SK-N-SH treated with all-trans-retinoic acid at 6 μM for 48 hours (cell line): ENCODE measurements at regions not wholly inside any gene's neighbourhood (a gene's known extent, or its start where the extent isn't known, plus 50 kb on each side); places are given as distances from the start of the nearest gene placed in this dataset.

Experiments used
- ATAC-seq: fragments of 200-7000 bp; cut with Tn5 transposase; 3 replicates; pipeline ENCODE4 v1.9.1; 2020; ENCODE audit warnings: mild to moderate bottlenecking, moderate library complexity
- ARNTL ChIP-seq: fragments of 450-650 bp; formaldehyde crosslinking; IDR thresholded peaks from 2 replicates; pipeline ENCODE4 v1.5.0; 2020; ENCODE audit warnings: low read depth, mild to moderate bottlenecking, moderate library complexity, borderline replicate concordance
- BACH2 ChIP-seq: fragments of 250-450 bp; sonication (Bioruptor Pico); IDR thresholded peaks from 2 replicates; pipeline ENCODE4 v1.9.0; 2021; ENCODE audit warnings: mild to moderate bottlenecking, borderline replicate concordance
- CSDC2 ChIP-seq: fragments of 250-450 bp; sonication (Bioruptor Pico); IDR thresholded peaks from 2 replicates; pipeline ENCODE4 v1.5.0; 2020; ENCODE audit warnings: mild to moderate bottlenecking, moderate library complexity
- ESRRG ChIP-seq: fragments of 250-450 bp; sonication (Bioruptor Pico); IDR thresholded peaks from 2 replicates; pipeline ENCODE4 v1.6.1; 2021; ENCODE audit warnings: mild to moderate bottlenecking
- GLIS3 ChIP-seq: fragments of 250-450 bp; sonication (Bioruptor Pico); IDR thresholded peaks from 2 replicates; pipeline ENCODE4 v1.5.0; 2020; ENCODE audit warnings: mild to moderate bottlenecking, moderate library complexity
- ISL1 ChIP-seq: fragments of 250-450 bp; sonication (Bioruptor Pico); IDR thresholded peaks from 2 replicates; pipeline ENCODE4 v2.1.2; 2022; ENCODE audit warnings: mild to moderate bottlenecking, moderate library complexity
- OSR1 ChIP-seq: fragments of 250-450 bp; sonication (Bioruptor Pico); IDR thresholded peaks from 2 replicates; pipeline ENCODE4 v1.8.0; 2022; ENCODE audit warnings: moderate library complexity, mild to moderate bottlenecking, inconsistent platforms
- PPARA ChIP-seq: fragments of 250-450 bp; sonication (Bioruptor Pico); IDR thresholded peaks from 2 replicates; pipeline ENCODE4 v1.5.0; 2020; ENCODE audit warnings: mild to moderate bottlenecking, borderline replicate concordance
- RARB ChIP-seq: fragments of 250-450 bp; sonication (Bioruptor Pico); IDR thresholded peaks from 2 replicates; pipeline ENCODE4 v1.8.0; 2021; ENCODE audit warnings: mild to moderate bottlenecking, moderate library complexity
- TCF4 ChIP-seq: fragments of 250-450 bp; sonication (Bioruptor Pico); IDR thresholded peaks from 2 replicates; pipeline ENCODE4 v1.8.0; 2021; ENCODE audit warnings: mild to moderate bottlenecking, moderate library complexity, borderline replicate concordance
- TOX ChIP-seq: fragments of 250-450 bp; sonication (Bioruptor Pico); IDR thresholded peaks from 2 replicates; pipeline ENCODE4 v1.8.0; 2021; ENCODE audit warnings: mild to moderate bottlenecking, moderate library complexity, borderline replicate concordance
- ZC3H10 ChIP-seq: fragments of 250-450 bp; sonication (Bioruptor Pico); IDR thresholded peaks from 2 replicates; pipeline ENCODE4 v1.5.1; 2021; ENCODE audit warnings: mild to moderate bottlenecking, moderate library complexity
- ZFP3 ChIP-seq: fragments of 250-450 bp; sonication (Bioruptor Pico); IDR thresholded peaks from 2 replicates; pipeline ENCODE4 v1.5.0; 2020; ENCODE audit warnings: mild to moderate bottlenecking, moderate library complexity
- ZFP30 ChIP-seq: fragments of 450-650 bp; formaldehyde crosslinking; IDR thresholded peaks from 2 replicates; pipeline ENCODE4 v1.5.0; 2022; ENCODE audit warnings: mild to moderate bottlenecking, moderate library complexity
- ZNF565 ChIP-seq: fragments of 450-650 bp; formaldehyde crosslinking; conservative IDR thresholded peaks from 2 replicates; pipeline ENCODE4 v1.5.0; 2020; ENCODE audit warnings: low read depth, mild to moderate bottlenecking, moderate library complexity
- ZNF70 ChIP-seq: fragments of 450-650 bp; formaldehyde crosslinking; IDR thresholded peaks from 2 replicates; pipeline ENCODE4 v1.5.0; 2020; ENCODE audit warnings: mild to moderate bottlenecking, moderate library complexity
- ZNF8 ChIP-seq: fragments of 450-650 bp; formaldehyde crosslinking; IDR thresholded peaks from 2 replicates; pipeline ENCODE4 v1.5.0; 2020; ENCODE audit warnings: mild to moderate bottlenecking, moderate library complexity
- TF ChIP-seq, protein P1 (sequence below): fragments of 250-450 bp; sonication (Bioruptor Pico); IDR thresholded peaks from 2 replicates; pipeline ENCODE4 v1.5.1; 2020; ENCODE audit warnings: low read depth, mild to moderate bottlenecking, moderate library complexity
- TF ChIP-seq, protein P2 (sequence below): fragments of 250-450 bp; sonication (Bioruptor Pico); IDR thresholded peaks from 2 replicates; pipeline ENCODE4 v1.5.0; 2020; ENCODE audit warnings: mild to moderate bottlenecking, moderate library complexity
- TF ChIP-seq, protein P3 (sequence below): fragments of 250-450 bp; sonication (Bioruptor Pico); IDR thresholded peaks from 2 replicates; pipeline ENCODE4 v1.8.0; 2020; ENCODE audit warnings: mild to moderate bottlenecking, moderate library complexity, borderline replicate concordance
- TF ChIP-seq, protein P4 (sequence below): fragments of 250-450 bp; sonication (Bioruptor Pico); IDR thresholded peaks from 2 replicates; pipeline ENCODE4 v1.5.1; 2021; ENCODE audit warnings: mild to moderate bottlenecking, moderate library complexity
- TF ChIP-seq, protein P5 (sequence below): fragments of 250-450 bp; sonication (Bioruptor Pico); IDR thresholded peaks from 2 replicates; pipeline ENCODE4 v1.8.0; 2021; ENCODE audit warnings: low read depth, mild to moderate bottlenecking, moderate library complexity, borderline replicate concordance

DNA sequence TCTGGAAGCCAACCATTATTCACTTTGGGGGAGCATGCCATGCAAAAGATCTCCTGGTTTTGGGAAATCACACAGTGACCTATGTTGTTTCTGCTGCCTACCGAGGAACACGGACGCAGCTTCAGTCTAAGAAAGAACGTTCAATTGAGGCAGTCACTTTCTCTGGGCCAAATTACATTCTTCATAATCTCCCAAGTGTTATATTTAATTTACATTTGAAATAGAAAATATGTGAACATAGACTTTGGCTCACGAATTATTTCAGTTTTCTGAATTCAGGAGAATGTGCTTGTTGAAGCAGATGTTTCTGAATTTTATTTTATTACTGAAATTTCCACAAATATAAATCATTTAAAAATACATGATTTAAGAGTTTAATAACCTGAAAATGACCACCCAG, 93.6 kb upstream of the KCNJ16 start:
- no peak for ATAC-seq
- TF ChIP-seq, protein P1, sequence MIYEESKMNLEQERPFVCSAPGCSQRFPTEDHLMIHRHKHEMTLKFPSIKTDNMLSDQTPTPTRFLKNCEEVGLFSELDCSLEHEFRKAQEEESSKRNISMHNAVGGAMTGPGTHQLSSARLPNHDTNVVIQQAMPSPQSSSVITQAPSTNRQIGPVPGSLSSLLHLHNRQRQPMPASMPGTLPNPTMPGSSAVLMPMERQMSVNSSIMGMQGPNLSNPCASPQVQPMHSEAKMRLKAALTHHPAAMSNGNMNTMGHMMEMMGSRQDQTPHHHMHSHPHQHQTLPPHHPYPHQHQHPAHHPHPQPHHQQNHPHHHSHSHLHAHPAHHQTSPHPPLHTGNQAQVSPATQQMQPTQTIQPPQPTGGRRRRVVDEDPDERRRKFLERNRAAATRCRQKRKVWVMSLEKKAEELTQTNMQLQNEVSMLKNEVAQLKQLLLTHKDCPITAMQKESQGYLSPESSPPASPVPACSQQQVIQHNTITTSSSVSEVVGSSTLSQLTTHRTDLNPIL (CRISPR knock-in tag), result no peak
- TF ChIP-seq PPARA, result no peak
- no peak for TF ChIP-seq CSDC2
- no peak for TF ChIP-seq OSR1 (CRISPR knock-in tag)
- TF ChIP-seq, protein P2, sequence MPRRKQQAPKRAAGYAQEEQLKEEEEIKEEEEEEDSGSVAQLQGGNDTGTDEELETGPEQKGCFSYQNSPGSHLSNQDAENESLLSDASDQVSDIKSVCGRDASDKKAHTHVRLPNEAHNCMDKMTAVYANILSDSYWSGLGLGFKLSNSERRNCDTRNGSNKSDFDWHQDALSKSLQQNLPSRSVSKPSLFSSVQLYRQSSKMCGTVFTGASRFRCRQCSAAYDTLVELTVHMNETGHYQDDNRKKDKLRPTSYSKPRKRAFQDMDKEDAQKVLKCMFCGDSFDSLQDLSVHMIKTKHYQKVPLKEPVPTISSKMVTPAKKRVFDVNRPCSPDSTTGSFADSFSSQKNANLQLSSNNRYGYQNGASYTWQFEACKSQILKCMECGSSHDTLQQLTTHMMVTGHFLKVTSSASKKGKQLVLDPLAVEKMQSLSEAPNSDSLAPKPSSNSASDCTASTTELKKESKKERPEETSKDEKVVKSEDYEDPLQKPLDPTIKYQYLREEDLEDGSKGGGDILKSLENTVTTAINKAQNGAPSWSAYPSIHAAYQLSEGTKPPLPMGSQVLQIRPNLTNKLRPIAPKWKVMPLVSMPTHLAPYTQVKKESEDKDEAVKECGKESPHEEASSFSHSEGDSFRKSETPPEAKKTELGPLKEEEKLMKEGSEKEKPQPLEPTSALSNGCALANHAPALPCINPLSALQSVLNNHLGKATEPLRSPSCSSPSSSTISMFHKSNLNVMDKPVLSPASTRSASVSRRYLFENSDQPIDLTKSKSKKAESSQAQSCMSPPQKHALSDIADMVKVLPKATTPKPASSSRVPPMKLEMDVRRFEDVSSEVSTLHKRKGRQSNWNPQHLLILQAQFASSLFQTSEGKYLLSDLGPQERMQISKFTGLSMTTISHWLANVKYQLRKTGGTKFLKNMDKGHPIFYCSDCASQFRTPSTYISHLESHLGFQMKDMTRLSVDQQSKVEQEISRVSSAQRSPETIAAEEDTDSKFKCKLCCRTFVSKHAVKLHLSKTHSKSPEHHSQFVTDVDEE, result no peak
- TF ChIP-seq GLIS3 (CRISPR knock-in tag), result no peak
- TF ChIP-seq ESRRG (CRISPR knock-in tag), result no peak
- TF ChIP-seq ZC3H10, result no peak
- TF ChIP-seq TCF4 (CRISPR knock-in tag), result no peak
- TF ChIP-seq BACH2 (CRISPR knock-in tag), result no peak
- TF ChIP-seq TOX (CRISPR knock-in tag), result no peak
- TF ChIP-seq ZFP3, result no peak
- no peak for TF ChIP-seq ZNF70
- TF ChIP-seq RARB (CRISPR knock-in tag), result no peak
- no peak for TF ChIP-seq ZNF8
- TF ChIP-seq, protein P3, sequence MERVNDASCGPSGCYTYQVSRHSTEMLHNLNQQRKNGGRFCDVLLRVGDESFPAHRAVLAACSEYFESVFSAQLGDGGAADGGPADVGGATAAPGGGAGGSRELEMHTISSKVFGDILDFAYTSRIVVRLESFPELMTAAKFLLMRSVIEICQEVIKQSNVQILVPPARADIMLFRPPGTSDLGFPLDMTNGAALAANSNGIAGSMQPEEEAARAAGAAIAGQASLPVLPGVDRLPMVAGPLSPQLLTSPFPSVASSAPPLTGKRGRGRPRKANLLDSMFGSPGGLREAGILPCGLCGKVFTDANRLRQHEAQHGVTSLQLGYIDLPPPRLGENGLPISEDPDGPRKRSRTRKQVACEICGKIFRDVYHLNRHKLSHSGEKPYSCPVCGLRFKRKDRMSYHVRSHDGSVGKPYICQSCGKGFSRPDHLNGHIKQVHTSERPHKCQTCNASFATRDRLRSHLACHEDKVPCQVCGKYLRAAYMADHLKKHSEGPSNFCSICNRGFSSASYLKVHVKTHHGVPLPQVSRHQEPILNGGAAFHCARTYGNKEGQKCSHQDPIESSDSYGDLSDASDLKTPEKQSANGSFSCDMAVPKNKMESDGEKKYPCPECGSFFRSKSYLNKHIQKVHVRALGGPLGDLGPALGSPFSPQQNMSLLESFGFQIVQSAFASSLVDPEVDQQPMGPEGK (CRISPR knock-in tag), result no peak
- TF ChIP-seq ARNTL (CRISPR knock-in tag), result no peak
- TF ChIP-seq, all 23 proteins: peak for 0

DNA sequence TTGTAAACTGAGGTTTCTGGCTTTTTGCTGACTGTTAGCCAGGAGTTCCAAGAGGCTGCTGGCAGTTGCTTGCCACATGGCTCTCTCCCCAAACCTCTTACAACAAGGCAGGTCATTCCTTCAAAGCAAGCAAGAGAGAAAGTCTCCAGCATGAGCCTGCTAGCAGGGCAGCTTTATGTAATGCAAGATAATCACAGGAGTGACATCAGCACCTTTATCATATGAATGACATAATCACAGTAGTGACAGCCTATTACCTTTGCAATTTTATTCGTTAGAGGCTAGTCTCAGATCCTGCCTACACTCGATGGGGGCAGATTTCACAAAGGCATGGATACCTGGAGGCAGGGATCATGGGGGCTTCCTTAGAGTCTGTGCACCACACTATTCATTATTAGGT, 79.5 kb upstream of the KCNJ16 start:
- ATAC-seq, result no peak
- TF ChIP-seq ZNF565 (CRISPR knock-in tag) (no peak), ISL1 (CRISPR knock-in tag) (no peak), BACH2 (CRISPR knock-in tag) (no peak), ZFP30 (no peak), RARB (CRISPR knock-in tag) (no peak), OSR1 (CRISPR knock-in tag) (no peak), TOX (CRISPR knock-in tag) (no peak), ESRRG (CRISPR knock-in tag) (no peak), ZNF8 (no peak)
- TF ChIP-seq, protein P4, sequence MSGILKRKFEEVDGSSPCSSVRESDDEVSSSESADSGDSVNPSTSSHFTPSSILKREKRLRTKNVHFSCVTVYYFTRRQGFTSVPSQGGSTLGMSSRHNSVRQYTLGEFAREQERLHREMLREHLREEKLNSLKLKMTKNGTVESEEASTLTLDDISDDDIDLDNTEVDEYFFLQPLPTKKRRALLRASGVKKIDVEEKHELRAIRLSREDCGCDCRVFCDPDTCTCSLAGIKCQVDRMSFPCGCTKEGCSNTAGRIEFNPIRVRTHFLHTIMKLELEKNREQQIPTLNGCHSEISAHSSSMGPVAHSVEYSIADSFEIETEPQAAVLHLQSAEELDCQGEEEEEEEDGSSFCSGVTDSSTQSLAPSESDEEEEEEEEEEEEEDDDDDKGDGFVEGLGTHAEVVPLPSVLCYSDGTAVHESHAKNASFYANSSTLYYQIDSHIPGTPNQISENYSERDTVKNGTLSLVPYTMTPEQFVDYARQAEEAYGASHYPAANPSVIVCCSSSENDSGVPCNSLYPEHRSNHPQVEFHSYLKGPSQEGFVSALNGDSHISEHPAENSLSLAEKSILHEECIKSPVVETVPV (CRISPR knock-in tag), result no peak
- TF ChIP-seq, protein P5, sequence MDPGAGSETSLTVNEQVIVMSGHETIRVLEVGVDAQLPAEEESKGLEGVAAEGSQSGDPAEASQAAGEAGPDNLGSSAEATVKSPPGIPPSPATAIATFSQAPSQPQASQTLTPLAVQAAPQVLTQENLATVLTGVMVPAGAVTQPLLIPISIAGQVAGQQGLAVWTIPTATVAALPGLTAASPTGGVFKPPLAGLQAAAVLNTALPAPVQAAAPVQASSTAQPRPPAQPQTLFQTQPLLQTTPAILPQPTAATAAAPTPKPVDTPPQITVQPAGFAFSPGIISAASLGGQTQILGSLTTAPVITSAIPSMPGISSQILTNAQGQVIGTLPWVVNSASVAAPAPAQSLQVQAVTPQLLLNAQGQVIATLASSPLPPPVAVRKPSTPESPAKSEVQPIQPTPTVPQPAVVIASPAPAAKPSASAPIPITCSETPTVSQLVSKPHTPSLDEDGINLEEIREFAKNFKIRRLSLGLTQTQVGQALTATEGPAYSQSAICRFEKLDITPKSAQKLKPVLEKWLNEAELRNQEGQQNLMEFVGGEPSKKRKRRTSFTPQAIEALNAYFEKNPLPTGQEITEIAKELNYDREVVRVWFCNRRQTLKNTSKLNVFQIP (CRISPR knock-in tag), result no peak
- TF ChIP-seq, protein P3 (CRISPR knock-in tag), result no peak
